K562 (cell line): ENCODE measurements at regions not wholly inside any gene's neighbourhood (a gene's known extent, or its start where the extent isn't known, plus 50 kb on each side); places are given as distances from the start of the nearest gene placed in this dataset.

ENCODE experiments used
- ATAC-seq: fragments of 200-7000 bp; cut with Tn5 transposase; 3 replicates; pipeline ENCODE4 v1.9.1; 2020; ENCODE audit warnings: moderate library complexity
- BruUV-seq: library from RNA; stranded (reverse); fragments of 400-500 nt; replicated peaks from 2 replicates; lab custom pipeline; 2021; lab: Mats Ljungman, UMichigan
- CTCF ChIA-PET: fragments of 300-600 bp; formaldehyde crosslinking; extraction: SDS; loops from one replicate; lab custom pipeline; 2021; ENCODE audit warnings: low intra/inter-chr PET ratio; lab: Yijun Ruan, JAX
- POLR2A ChIA-PET: fragments of 300-600, 350-650 bp; sonication (Branson Sonifier 250); formaldehyde crosslinking; extraction: SDS; loops from one replicate; lab custom pipeline; 2021; ENCODE audit warnings: antibody characterized with exemption, inconsistent platforms; lab: Yijun Ruan, JAX
- DNase-seq, 4 experiments: peaks; one replicate each; pipeline versions ENCODE4 v3.0.0 to v3.0.0-alpha.2; 2011 to 2018; ENCODE audit warnings: low spot score in 3 of 4, mixed read lengths in 3 of 4; ENCODE audit errors: extremely low read depth in 1 of 4
- FAIRE-seq: peaks from 2 replicates; lab custom pipeline; 2011; peaks lifted over from hg19 to GRCh38; lab: Jason Lieb, UNC
- H2AFZ ChIP-seq: 2 replicates; pipeline ENCODE4 v1.6.0; 2011; ENCODE audit warnings: low read depth, low read length, control low read depth, inconsistent platforms
- H3K27ac ChIP-seq: fragments of 200-600 bp; 3 replicates; pipeline ENCODE4 v1.8.0; 2011; ENCODE audit warnings: low read depth, mild to moderate bottlenecking, control low read depth, inconsistent platforms, low read length, moderate library complexity, mixed read lengths; ENCODE audit errors: extremely low read depth
- H3K27me3 ChIP-seq, 2 experiments: fragments of 300-600 bp in 1 of 2; 2 replicates in 1 of 2; 3 replicates in 1 of 2; pipeline versions ENCODE4 v1.6.0 to v1.8.0; 2011; ENCODE audit warnings: inconsistent platforms in 2 of 2, low read length in 2 of 2, mild to moderate bottlenecking in 1 of 2, mixed read lengths in 1 of 2, moderate library complexity in 1 of 2; ENCODE audit not compliant: control insufficient read depth in 2 of 2, insufficient read depth in 2 of 2
- H3K36me3 ChIP-seq: fragments of 300-600 bp; 3 replicates; pipeline ENCODE4 v1.8.0; 2011; ENCODE audit warnings: mild to moderate bottlenecking, low read length, inconsistent platforms; ENCODE audit not compliant: control insufficient read depth, insufficient read depth
- H3K4me1 ChIP-seq, 2 experiments: fragments of 200-600 bp in 1 of 2; replicated peaks in 1 of 2; 2 replicates in 1 of 2; 3 replicates in 1 of 2; pipeline versions ENCODE4 v1.5.1 to v1.8.0; 2011; ENCODE audit warnings: inconsistent platforms in 2 of 2, low read length in 2 of 2, mild to moderate bottlenecking in 1 of 2, mixed read lengths in 1 of 2, moderate library complexity in 1 of 2; ENCODE audit not compliant: control insufficient read depth in 2 of 2, insufficient read depth in 2 of 2
- H3K4me2 ChIP-seq: 2 replicates; pipeline ENCODE4 v1.6.1; 2011; ENCODE audit warnings: low read length, control low read depth, inconsistent platforms, mixed read lengths; ENCODE audit not compliant: insufficient read depth
- H3K4me3 ChIP-seq: fragments of 200-600 bp; sonication (generic), shearing (Covaris generic); 2 replicates; pipeline ENCODE4 v1.5.1; 2016; ENCODE audit warnings: control low read depth, inconsistent platforms
- H3K79me2 ChIP-seq: fragments of 200-600 bp; 3 replicates; pipeline ENCODE4 v1.8.0; 2011; ENCODE audit warnings: low read length, inconsistent platforms; ENCODE audit not compliant: control insufficient read depth, insufficient read depth
- H3K9ac ChIP-seq, 2 experiments: 2 replicates each; pipeline versions ENCODE4 v1.6.0 to v1.6.1; 2011; ENCODE audit warnings: low read depth in 2 of 2, low read length in 2 of 2, control low read depth in 1 of 2, inconsistent platforms in 1 of 2, mild to moderate bottlenecking in 1 of 2, mixed read lengths in 1 of 2; ENCODE audit not compliant: insufficient read depth in 1 of 2
- H3K9me1 ChIP-seq: one replicate; pipeline ENCODE4 v1.6.0; 2011; ENCODE audit warnings: inconsistent platforms, mild to moderate bottlenecking, low read length, moderate library complexity; ENCODE audit not compliant: control insufficient read depth, insufficient read depth
- H3K9me3 ChIP-seq: replicated peaks from 2 replicates; pipeline ENCODE4 v1.5.1; 2011; ENCODE audit warnings: low read depth, low read length, inconsistent platforms; ENCODE audit not compliant: control insufficient read depth, insufficient read depth
- H4K20me1 ChIP-seq: replicated peaks from 2 replicates; pipeline ENCODE4 v1.6.1; 2011; ENCODE audit warnings: low read length, inconsistent platforms, mixed read lengths; ENCODE audit not compliant: control insufficient read depth, insufficient read depth
- NFXL1 ChIP-seq: fragments of 450-650 bp; formaldehyde crosslinking; IDR thresholded peaks from 2 replicates; pipeline ENCODE4 v1.4.0; 2021; ENCODE audit warnings: mild to moderate bottlenecking
- POLR3G ChIP-seq: IDR thresholded peaks from 2 replicates; pipeline ENCODE4 v1.6.1; 2011; ENCODE audit not compliant: insufficient read length, insufficient replicate concordance; ENCODE audit errors: extremely low read depth
- TAF1 ChIP-seq: IDR thresholded peaks from 2 replicates; pipeline ENCODE4 v1.6.1; 2011; ENCODE audit warnings: mild to moderate bottlenecking, low read length, moderate library complexity; ENCODE audit not compliant: insufficient read depth, control insufficient read depth, severe bottlenecking; ENCODE audit errors: extremely low read depth
- U2AF1 ChIP-seq: fragments of 200-400 bp; formaldehyde crosslinking; optimal IDR thresholded peaks from 2 replicates; pipeline ENCODE3; 2017; ENCODE audit warnings: mild to moderate bottlenecking, low read depth, low read length, moderate library complexity
- ZBTB2 ChIP-seq: fragments of 450-650 bp; IDR thresholded peaks from 2 replicates; pipeline ENCODE4 v1.6.1; 2016; ENCODE audit warnings: antibody characterized with exemption
- ZNF212 ChIP-seq: fragments of 450-650 bp; formaldehyde crosslinking; IDR thresholded peaks from 2 replicates; pipeline ENCODE4 v1.4.0; 2020; ENCODE audit warnings: mild to moderate bottlenecking
- WGBS: fragments of 100-300 bp; shearing (Covaris generic); methylation state at CpG from one replicate; pipeline ENCODE4 v1.1.6; 2016; ENCODE audit warnings: low coverage, mixed read lengths; ENCODE audit not compliant: insufficient coverage; ENCODE audit errors: missing lambda C conversion rate; 5-methylcytosine and 5-hydroxymethylcytosine counted together
- in situ Hi-C: fragments of 300-500 bp; cut with MboI; formaldehyde crosslinking; loops from 4 replicates; pipeline ENCODE4 v1.15.0; 2018; ENCODE audit warnings: inconsistent platforms, mixed read lengths
- intact Hi-C: fragments of 100-400 bp; cut with micrococcal nuclease; formaldehyde crosslinking; loops from 2 replicates; pipeline ENCODE4 v1.14.2; 2022

- POLR2A ChIA-PET, result no interaction called here
- BruUV-seq, result no TSS peak
- ATAC-seq (no peak), FAIRE-seq (no peak), DNase-seq (no peak)
- Histone ChIP-seq H4K20me1 (no peaks in the 10 kb centered on the region), H3K4me2 (no peak overlapping the region), H3K27ac (no peak overlapping the region), H2AFZ (no peak overlapping the region), H3K4me1 (no peaks in the 10 kb centered on the region), H3K9ac (no peak overlapping the region), H3K9me3 (no peaks in the 10 kb centered on the region), H3K79me2 (no peaks in the 10 kb centered on the region), H3K36me3 (no peaks in the 10 kb centered on the region), H3K27me3 (no peaks in the 10 kb centered on the region), H3K4me3 (no peak overlapping the region), H3K9me1 (no peaks in the 10 kb centered on the region)
- in situ Hi-C loops (no loop called here), intact Hi-C loops (no loop called here)
- TF ChIP-seq TAF1 (no peak), ZNF212 (CRISPR knock-in tag) (no peak), U2AF1 (no peak), POLR3G (no peak), NFXL1 (CRISPR knock-in tag) (no peak), ZBTB2 (no peak)
- WGBS, result 0% methylated on average over 1 of the region's 1 CpG
- CTCF ChIA-PET, result no interaction called here
Measured at GRCh38 chr2:114203679-114204078, 238.8 kb upstream of the DPP10 start.
